ENCODE measurements at regions not wholly inside any gene's neighbourhood (a gene's known extent, or its start where the extent isn't known, plus 50 kb on each side); places are given as distances from the start of the nearest gene placed in this dataset.

DNA sequence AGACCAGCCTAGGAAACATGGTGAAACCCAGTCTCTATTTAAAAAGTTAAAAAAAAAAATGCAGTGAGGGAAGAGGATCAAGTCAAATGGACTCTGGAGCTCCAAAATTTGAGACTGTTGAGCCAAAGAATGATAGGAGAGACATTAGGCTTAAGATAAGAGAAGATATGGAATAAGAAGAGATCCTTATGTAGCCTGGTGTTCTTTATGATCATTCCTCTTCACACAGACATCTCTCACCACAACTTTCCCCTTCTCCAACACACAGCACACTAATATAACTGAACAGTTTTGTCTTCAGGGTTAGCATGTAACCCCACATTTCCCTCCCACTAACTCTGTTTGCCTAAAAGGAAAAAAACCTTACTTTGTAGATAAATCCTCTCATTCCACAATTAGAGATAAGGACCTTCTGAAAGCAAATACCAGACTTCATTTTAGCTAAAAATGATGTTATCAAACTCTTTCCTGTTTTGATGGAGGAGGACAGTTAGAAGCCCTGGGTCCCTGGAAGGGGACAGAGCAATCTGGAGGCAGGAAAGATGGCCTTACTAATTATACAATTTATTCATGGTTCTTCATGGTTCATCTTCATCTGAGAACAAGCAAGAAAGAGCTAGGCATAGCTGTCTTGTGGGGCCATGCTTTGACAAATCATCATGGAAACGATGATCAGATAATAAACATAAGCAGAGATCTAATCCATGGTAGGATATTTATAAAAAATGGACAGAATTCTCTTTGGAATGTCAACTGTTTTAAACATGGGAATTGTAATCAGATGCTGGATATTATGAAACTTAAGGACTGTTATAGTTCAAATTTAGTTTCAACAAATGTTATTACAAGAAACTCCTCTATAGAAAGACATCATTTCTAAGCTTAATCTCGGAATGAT, 96.7 kb upstream of the S1PR1 start:
- H3K36me3 ChIP-seq, result no peaks in the 10 kb centered on the region
- H3K27me3 ChIP-seq, result no peaks in the 10 kb centered on the region
- DNase-seq, result no peak
- H3K4me1 ChIP-seq, result peaks cover 0 to 15% (median 9%) of the 10 kb centered on the region in 4 donors
- intact Hi-C loops (cut with DNase I; ENCODE audit: low total_unique reads), result no loop called here
- no peaks in the 10 kb centered on the region for H3K9me3 ChIP-seq
- TF ChIP-seq, protein P1, sequence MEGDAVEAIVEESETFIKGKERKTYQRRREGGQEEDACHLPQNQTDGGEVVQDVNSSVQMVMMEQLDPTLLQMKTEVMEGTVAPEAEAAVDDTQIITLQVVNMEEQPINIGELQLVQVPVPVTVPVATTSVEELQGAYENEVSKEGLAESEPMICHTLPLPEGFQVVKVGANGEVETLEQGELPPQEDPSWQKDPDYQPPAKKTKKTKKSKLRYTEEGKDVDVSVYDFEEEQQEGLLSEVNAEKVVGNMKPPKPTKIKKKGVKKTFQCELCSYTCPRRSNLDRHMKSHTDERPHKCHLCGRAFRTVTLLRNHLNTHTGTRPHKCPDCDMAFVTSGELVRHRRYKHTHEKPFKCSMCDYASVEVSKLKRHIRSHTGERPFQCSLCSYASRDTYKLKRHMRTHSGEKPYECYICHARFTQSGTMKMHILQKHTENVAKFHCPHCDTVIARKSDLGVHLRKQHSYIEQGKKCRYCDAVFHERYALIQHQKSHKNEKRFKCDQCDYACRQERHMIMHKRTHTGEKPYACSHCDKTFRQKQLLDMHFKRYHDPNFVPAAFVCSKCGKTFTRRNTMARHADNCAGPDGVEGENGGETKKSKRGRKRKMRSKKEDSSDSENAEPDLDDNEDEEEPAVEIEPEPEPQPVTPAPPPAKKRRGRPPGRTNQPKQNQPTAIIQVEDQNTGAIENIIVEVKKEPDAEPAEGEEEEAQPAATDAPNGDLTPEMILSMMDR (IDR thresholded peaks at IDR 0.05), result no peak
- no peak overlapping the region for H3K4me3 ChIP-seq
- no peak overlapping the region for H3K27ac ChIP-seq

DNA sequence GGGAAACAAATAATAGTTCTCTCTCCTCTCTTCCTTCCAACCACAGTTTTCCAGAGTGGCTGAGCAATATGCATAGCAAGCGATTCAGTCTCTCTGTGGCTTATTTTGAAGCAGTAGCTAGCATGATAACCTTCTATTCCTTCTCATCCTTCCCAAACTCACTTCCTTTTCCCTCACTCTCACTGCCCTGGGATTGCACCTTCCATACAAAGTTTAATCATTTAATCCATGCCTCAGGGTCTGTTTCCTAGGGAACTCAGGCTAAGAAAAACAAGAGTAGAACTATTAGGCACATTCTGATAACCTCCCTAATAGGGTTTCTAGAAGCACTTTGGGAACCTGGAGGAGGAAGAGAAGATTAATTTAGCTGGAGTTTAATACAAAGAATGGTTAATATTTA, 97.7 kb upstream of the S1PR1 start:
- DNase-seq, result no peak
- H3K27ac ChIP-seq, result no peak overlapping the region
- TF ChIP-seq, protein P1 (IDR thresholded peaks at IDR 0.05), result no peak
- H3K4me1 ChIP-seq, result peaks cover 0 to 15% (median 9%) of the 10 kb centered on the region in 4 donors
- no peaks in the 10 kb centered on the region for H3K9me3 ChIP-seq
- intact Hi-C loops (cut with DNase I; ENCODE audit: low total_unique reads), result no loop called here
- H3K27me3 ChIP-seq, result no peaks in the 10 kb centered on the region
- H3K4me3 ChIP-seq, result no peak overlapping the region
- no peaks in the 10 kb centered on the region for H3K36me3 ChIP-seq

DNA sequence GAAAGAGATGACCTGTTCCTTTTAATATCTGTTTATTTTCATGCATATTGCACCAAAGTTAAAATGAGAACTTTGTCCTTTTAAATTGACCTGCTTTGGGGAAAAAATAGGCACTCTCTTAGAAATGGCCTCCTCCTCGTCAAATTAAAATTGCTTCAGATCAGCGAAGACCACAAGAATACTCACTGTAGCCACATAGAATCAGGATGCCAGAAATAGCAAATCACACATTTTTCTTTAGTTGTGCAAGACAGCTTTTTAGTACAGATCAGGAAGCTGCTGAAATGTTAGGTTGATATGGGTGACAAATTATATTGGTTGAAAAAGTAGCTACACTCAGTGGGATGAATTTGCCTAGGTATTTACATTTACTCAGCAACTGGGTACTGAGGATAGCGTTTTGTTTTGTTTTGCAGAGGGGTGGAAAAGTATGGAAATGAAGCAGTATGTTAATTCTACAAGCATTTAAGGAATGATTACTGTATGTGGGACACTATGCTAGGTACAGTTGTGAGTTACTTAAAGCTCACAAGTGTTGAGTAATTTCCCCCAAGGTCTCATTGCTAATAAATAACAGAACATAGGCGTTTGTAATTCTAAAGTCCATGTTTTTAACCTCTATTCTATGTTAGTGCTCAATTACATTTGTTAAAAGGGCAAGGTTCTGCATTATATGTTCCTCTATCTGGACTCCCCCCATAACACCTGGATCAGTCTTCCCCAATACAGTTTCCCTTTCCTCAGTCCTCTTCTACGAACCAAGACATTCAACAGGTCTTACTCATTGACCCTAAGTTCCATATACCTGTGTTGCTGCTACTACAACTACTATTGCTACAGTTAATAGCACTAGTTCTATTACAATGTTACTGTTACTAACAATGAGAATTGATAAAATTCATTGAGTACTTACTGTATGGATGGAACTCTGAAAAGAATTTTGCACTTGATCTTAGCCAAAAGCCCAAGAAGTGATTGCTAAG, 99.4 kb upstream of the S1PR1 start:
- DNase-seq, result no peak
- H3K27me3 ChIP-seq, result no peaks in the 10 kb centered on the region
- H3K4me3 ChIP-seq, result no peak overlapping the region
- intact Hi-C loops (cut with DNase I; ENCODE audit: low total_unique reads), result no loop called here
- TF ChIP-seq, protein P1 (IDR thresholded peaks at IDR 0.05), result no peak
- H3K36me3 ChIP-seq, result no peaks in the 10 kb centered on the region
- no peaks in the 10 kb centered on the region for H3K9me3 ChIP-seq
- H3K4me1 ChIP-seq, result peaks cover 0 to 15% (median 9%) of the 10 kb centered on the region in 4 donors
- H3K27ac ChIP-seq, result no peak overlapping the region

DNA sequence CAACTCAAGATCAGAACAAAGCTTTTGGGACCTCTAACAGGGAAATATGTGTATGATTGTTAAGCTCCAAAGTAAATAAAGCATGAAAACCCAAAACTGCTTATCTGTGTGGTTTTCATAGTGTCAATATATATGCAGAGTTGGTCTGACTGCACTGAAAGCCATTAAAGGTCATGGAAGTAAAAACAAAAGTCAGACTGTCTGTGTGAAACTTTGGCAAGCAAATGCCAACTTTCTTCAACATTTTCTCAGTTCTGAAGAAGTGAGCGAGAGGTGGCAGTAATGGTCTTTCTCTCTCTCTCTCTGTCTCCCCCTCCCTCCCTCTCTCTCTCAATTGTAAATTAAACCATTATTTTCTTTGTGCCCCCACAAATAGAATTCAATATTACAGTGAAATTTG, 100.1 kb upstream of the S1PR1 start:
- H3K4me3 ChIP-seq, result no peak overlapping the region
- DNase-seq, result no peak
- no peaks in the 10 kb centered on the region for H3K27me3 ChIP-seq
- TF ChIP-seq, protein P1 (IDR thresholded peaks at IDR 0.05), result no peak
- H3K4me1 ChIP-seq, result peaks cover 0 to 15% (median 9%) of the 10 kb centered on the region in 4 donors
- intact Hi-C loops (cut with DNase I; ENCODE audit: low total_unique reads), result no loop called here
- H3K9me3 ChIP-seq, result no peaks in the 10 kb centered on the region
- H3K36me3 ChIP-seq, result no peaks in the 10 kb centered on the region
- H3K27ac ChIP-seq, result no peak overlapping the region

DNA sequence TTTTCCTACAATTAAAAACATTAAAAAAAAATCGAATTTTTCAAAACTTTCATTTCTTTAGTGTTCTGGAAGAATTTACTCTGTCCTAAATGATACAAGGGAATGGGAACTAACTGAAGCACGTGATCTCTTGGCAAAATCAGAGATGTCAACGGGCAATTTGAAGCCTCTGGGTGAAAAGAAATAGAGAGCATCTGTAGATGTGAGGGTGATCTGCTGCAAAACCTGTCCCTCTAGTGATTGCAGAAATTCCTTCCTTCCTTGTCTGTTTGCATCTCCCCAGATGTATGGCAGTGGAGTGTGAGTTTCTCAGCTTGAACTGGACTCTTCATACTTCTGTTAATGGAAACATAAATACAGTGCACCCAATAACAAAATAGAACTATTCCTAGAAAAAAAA, 100.5 kb upstream of the S1PR1 start:
- no peak overlapping the region for H3K27ac ChIP-seq
- no peak for DNase-seq
- H3K36me3 ChIP-seq, result no peaks in the 10 kb centered on the region
- peaks cover 0 to 15% (median 9%) of the 10 kb centered on the region in 4 donors for H3K4me1 ChIP-seq
- no peak overlapping the region for H3K4me3 ChIP-seq
- intact Hi-C loops (cut with DNase I; ENCODE audit: low total_unique reads), result no loop called here
- TF ChIP-seq, protein P1 (IDR thresholded peaks at IDR 0.05), result no peak
- no peaks in the 10 kb centered on the region for H3K27me3 ChIP-seq
- no peaks in the 10 kb centered on the region for H3K9me3 ChIP-seq

Measured in tibial artery (tissue), 4 donors.